ENCODE measurements at regions not wholly inside any gene's neighbourhood (a gene's known extent, or its start where the extent isn't known, plus 50 kb on each side); places are given as distances from the start of the nearest gene placed in this dataset.

- no peak for DNase-seq (ENCODE audit: low read depth)
- H3K4me3 ChIP-seq (ENCODE audit: low read length): no peak overlapping the region
- TF ChIP-seq, protein P1, sequence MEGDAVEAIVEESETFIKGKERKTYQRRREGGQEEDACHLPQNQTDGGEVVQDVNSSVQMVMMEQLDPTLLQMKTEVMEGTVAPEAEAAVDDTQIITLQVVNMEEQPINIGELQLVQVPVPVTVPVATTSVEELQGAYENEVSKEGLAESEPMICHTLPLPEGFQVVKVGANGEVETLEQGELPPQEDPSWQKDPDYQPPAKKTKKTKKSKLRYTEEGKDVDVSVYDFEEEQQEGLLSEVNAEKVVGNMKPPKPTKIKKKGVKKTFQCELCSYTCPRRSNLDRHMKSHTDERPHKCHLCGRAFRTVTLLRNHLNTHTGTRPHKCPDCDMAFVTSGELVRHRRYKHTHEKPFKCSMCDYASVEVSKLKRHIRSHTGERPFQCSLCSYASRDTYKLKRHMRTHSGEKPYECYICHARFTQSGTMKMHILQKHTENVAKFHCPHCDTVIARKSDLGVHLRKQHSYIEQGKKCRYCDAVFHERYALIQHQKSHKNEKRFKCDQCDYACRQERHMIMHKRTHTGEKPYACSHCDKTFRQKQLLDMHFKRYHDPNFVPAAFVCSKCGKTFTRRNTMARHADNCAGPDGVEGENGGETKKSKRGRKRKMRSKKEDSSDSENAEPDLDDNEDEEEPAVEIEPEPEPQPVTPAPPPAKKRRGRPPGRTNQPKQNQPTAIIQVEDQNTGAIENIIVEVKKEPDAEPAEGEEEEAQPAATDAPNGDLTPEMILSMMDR (conservative IDR thresholded peaks at IDR 0.05; ENCODE audit: low read length): no peak
Observed at GRCh38 chr15:95639208-95639607, 691.3 kb upstream of the NR2F2 start.

GRCh38 chr15:95644100-95644875, 686.2 kb upstream of the NR2F2 start:
- DNase-seq (ENCODE audit: low read depth): peak; percentile 23

GRCh38 chr15:95645791-95646338, 684.6 kb upstream of the NR2F2 start:
- no peak for DNase-seq (ENCODE audit: low read depth)
- TF ChIP-seq, protein P1 (conservative IDR thresholded peaks at IDR 0.05; ENCODE audit: low read length): no peak
- no peak overlapping the region for H3K4me3 ChIP-seq (ENCODE audit: low read length)

More at GRCh38 chr15:95644100-95644875, 686.2 kb upstream of the NR2F2 start:
- TF ChIP-seq, protein P1 (conservative IDR thresholded peaks at IDR 0.05; ENCODE audit: low read length): no peak
- H3K4me3 ChIP-seq (ENCODE audit: low read length): no peak overlapping the region

DNA sequence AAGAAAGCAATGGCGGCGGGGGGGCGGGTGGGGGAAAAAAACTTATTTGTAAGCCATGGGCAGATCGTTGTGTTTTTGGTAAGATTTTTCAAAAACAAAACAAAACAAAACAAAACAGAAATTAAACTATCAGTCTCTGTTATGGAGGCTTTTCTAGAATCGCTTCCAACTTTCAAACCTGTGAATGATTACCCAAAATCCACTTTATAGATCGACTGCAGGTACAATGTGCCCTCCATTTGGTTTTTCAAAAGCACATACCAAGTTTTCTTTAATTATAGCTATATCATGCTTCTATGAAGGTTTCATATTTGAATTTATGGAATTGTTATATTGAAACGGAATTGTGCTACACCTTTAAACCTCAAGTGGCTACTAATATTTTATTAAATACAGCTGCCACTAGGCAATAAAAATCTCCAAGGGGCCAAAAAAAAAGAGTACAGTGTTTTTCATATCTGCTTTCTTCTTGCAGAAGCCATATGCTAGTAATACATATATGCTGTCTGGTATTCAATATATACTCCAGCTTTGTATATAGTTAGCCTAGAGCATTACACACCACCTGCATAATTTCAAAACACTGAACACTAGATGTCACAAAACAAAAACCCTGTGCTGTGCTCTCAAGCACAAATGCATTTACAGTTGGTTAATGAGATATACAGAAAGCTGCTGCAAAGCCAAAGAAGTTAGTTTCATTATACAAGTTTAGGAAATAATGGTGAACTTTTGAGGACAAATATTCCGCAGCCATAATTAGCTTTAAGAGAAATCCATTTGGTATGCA, 683.8 kb upstream of the NR2F2 start:
- no peak overlapping the region for H3K4me3 ChIP-seq (ENCODE audit: low read length)
- TF ChIP-seq, protein P1 (conservative IDR thresholded peaks at IDR 0.05; ENCODE audit: low read length): no peak
- DNase-seq (ENCODE audit: low read depth): no peak

DNA sequence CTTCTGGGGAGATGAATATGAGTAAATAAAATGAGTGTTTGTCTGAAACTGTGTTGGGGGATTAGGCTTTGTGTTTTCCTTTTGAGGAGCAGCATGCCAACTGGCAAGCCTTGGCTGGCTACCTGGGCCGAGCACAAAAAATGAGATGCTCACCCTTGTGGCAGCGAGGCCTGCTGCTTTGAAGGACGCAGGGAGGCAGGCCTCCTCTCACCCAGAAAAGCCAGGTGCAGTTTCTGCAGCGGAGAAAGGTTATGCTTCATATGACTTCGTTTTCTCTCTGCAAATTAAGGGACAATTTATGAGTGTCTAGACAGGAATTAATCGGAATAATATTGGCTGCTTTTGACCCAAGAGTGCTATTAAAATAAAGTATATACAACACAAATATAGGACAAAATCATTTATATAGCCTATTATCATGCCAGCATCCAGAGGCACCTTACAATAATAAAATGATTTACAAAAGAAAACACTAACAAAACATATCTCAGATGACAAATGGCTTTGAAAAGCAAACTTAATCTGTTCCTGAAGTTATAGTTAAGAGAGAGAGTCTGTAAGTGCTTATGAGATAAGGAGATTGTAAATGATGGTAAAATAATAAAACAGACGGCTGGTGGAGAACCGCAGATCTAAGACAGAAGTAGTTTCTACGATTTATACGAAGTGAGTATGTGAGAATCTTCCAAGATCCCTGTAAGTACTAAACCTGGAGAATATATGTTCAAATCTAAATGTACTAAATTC, 682.8 kb upstream of the NR2F2 start:
- DNase-seq (ENCODE audit: low read depth): no peak
- H3K4me3 ChIP-seq (ENCODE audit: low read length): no peak overlapping the region
- TF ChIP-seq, protein P1 (conservative IDR thresholded peaks at IDR 0.05; ENCODE audit: low read length): no peak

GRCh38 chr15:95653361-95653805, 677.1 kb upstream of the NR2F2 start:
- no peak for DNase-seq (ENCODE audit: low read depth)
- TF ChIP-seq, protein P1 (conservative IDR thresholded peaks at IDR 0.05; ENCODE audit: low read length): no peak
- H3K4me3 ChIP-seq (ENCODE audit: low read length): no peak overlapping the region

Measured in AG10803 (cell line).